ENCODE measurements at regions not wholly inside any gene's neighbourhood (a gene's known extent, or its start where the extent isn't known, plus 50 kb on each side); places are given as distances from the start of the nearest gene placed in this dataset.

DNA sequence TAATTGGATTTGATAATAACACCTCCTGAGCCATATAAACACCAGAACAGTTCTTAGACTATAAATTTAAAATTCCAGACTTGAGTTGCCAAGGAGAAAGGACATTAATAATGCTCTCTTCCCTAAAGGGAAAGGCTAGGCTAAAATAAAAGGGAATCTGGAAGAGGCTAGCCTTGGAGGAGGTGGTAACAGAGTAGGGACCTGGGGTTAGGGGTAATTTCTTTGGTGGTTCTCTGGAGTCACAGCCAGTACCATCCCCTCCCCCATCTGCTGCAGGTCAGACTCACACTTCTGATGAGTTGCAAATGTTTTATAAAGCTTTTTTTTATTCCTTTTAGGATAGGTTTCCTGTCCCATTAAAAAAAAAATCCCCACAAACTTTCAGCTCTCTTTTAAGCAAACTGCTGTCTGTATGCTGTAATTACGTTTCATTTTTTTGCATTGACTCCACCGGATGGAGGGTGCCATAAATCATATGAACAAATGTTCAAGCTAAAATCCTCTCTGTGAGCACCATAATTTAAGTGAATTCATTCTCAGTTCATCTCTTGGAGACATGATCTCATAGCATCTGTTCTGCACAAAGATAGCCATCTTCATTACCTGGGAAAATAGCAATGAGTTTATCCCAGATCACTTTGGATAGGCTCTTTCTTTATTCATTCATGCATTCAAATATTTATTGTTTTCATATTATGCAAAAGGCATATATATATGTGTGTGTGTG lies 379.6 kb downstream of the TTLL7 start:
- Histone ChIP-seq H3K27me3 (no peaks in the 10 kb centered on the region), H3K4me1 (no peaks in the 10 kb centered on the region), H3K27ac (no peak overlapping the region), H3K36me3 (no peaks in the 10 kb centered on the region), H3K4me3 (no peak overlapping the region), H3K9me3 (no peaks in the 10 kb centered on the region)
- TF ChIP-seq EP300 (IDR thresholded peaks at IDR 0.05) (no peak), POLR2AphosphoS5 (IDR thresholded peaks at IDR 0.05) (no peak), CTCF (IDR thresholded peaks at IDR 0.05) (no peak), POLR2A (IDR thresholded peaks at IDR 0.05) (no peak)
- no peak for DNase-seq (ENCODE audit: low spot score in 2 of 2)
- 48% methylated on average over 2 of the region's 2 CpGs for WGBS

GRCh38 chr1:83617883-83618282 lies 381.0 kb downstream of the TTLL7 start:
- TF ChIP-seq POLR2A (IDR thresholded peaks at IDR 0.05) = no peak
- TF ChIP-seq POLR2AphosphoS5 (IDR thresholded peaks at IDR 0.05) = no peak
- TF ChIP-seq CTCF (IDR thresholded peaks at IDR 0.05) = no peak
- TF ChIP-seq EP300 (IDR thresholded peaks at IDR 0.05) = no peak
- Histone ChIP-seq H3K4me3 (no peak overlapping the region), H3K27me3 (no peaks in the 10 kb centered on the region)

DNA sequence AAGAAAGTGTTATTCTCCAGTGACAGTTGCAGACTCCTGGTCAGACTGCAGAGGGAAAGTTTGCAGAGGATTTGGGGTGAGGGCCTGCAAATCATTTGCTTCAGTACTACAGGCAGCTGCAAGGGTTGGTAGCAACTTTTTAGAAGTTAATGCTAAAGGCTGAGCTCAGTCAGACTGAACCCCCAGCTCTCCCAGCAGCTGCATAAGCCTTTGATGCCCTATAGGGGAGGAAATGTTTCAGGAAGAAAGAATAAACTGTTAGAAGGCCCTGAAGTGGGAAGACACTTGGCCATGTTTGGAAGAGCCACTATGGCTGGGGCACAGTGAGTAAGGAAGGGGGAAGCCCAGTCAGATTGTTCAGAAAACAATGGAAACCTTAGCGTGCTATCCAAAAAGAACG lies 383.6 kb downstream of the TTLL7 start:
- H3K27ac ChIP-seq = no peak overlapping the region
- H3K4me3 ChIP-seq = no peak overlapping the region
- no peaks in the 10 kb centered on the region for H3K9me3 ChIP-seq
- no peaks in the 10 kb centered on the region for H3K36me3 ChIP-seq
- H3K27me3 ChIP-seq = no peaks in the 10 kb centered on the region
- TF ChIP-seq POLR2AphosphoS5 (IDR thresholded peaks at IDR 0.05) (no peak), EP300 (IDR thresholded peaks at IDR 0.05) (no peak), POLR2A (IDR thresholded peaks at IDR 0.05) (no peak), CTCF (IDR thresholded peaks at IDR 0.05) (no peak)
- 89% methylated on average over 2 of the region's 2 CpGs for WGBS
- DNase-seq (ENCODE audit: low spot score in 2 of 2) = no peak
- H3K4me1 ChIP-seq = no peaks in the 10 kb centered on the region

More at GRCh38 chr1:83617883-83618282, 381.0 kb downstream of the TTLL7 start:
- 88% methylated on average over 7 of the region's 7 CpGs for WGBS
- no peak overlapping the region for H3K27ac ChIP-seq
- no peaks in the 10 kb centered on the region for H3K4me1 ChIP-seq
- no peaks in the 10 kb centered on the region for H3K36me3 ChIP-seq
- H3K9me3 ChIP-seq = no peaks in the 10 kb centered on the region
- no peak for DNase-seq (ENCODE audit: low spot score in 2 of 2)

DNA sequence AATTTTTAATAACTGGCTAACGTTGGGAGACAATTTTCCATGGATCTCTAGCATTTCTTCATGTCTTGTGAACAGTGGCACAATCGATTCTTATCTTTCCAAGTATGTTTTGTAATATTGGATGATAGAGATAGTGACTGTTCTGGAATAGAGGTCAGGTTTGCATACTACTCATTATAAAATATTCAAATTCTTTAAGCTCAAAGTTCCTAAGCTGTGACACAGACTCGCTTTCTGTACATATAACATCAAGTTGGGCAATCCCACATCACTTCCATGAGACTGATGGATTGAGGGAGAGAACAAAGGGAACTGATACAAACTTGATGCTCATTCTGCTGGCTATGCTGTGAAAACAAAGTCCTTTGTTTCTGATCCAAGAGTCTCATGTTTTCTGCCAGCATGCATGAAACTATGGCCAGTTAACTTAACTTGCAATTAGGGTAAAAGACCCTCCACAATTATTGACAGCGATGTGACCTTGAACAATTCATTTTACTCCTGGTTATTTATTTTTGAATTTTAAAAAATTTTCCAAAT lies 392.4 kb downstream of the TTLL7 start:
- H3K27me3 ChIP-seq = no peaks in the 10 kb centered on the region
- no peak overlapping the region for H3K27ac ChIP-seq
- WGBS = 83% methylated on average over 4 of the region's 4 CpGs
- peaks cover 5% of the 10 kb centered on the region for H3K9me3 ChIP-seq
- no peak overlapping the region for H3K4me3 ChIP-seq
- TF ChIP-seq CTCF (IDR thresholded peaks at IDR 0.05) (no peak), POLR2A (IDR thresholded peaks at IDR 0.05) (no peak), EP300 (IDR thresholded peaks at IDR 0.05) (no peak), POLR2AphosphoS5 (IDR thresholded peaks at IDR 0.05) (no peak)
- H3K36me3 ChIP-seq = no peaks in the 10 kb centered on the region
- no peaks in the 10 kb centered on the region for H3K4me1 ChIP-seq
- DNase-seq (ENCODE audit: low spot score in 2 of 2) = no peak

DNA sequence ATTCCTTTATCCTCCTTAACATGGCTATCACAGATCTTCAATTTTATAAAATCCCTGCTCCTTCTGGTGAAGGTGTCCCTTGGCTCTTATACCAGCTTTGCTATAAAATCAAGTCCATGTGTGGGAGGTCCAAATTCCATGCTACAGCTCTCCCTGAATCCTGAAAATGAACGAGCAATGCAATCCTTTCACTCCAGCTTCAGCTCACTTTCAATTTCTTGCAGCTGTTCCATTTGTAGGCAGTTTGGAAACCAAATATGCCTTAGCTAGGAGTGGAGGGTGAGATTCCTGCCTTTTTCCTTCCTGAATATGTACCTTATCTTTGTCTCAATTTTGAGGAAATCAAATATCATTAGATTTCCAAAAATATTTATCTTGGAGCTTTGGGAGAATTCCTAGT lies 402.6 kb downstream of the TTLL7 start:
- TF ChIP-seq POLR2AphosphoS5 (IDR thresholded peaks at IDR 0.05) (no peak), CTCF (IDR thresholded peaks at IDR 0.05) (no peak), EP300 (IDR thresholded peaks at IDR 0.05) (no peak), POLR2A (IDR thresholded peaks at IDR 0.05) (no peak)
- no peaks in the 10 kb centered on the region for H3K9me3 ChIP-seq
- no peaks in the 10 kb centered on the region for H3K36me3 ChIP-seq
- 53% methylated on average over 1 of the region's 1 CpG for WGBS
- no peak overlapping the region for H3K4me3 ChIP-seq
- H3K27ac ChIP-seq = no peak overlapping the region
- DNase-seq (ENCODE audit: low spot score in 2 of 2) = no peak
- no peaks in the 10 kb centered on the region for H3K4me1 ChIP-seq
- H3K27me3 ChIP-seq = no peaks in the 10 kb centered on the region

Measured in suprapubic skin (tissue), 4 donors.